Stimulated activated CD4-positive, alpha-beta T cell treated with anti-CD3 and anti-CD28 coated beads, Interleukin-15, amount 100 ng/mL, for 24 hours (primary cell): ENCODE measurements at regions not wholly inside any gene's neighbourhood (a gene's known extent, or its start where the extent isn't known, plus 50 kb on each side); places are given as distances from the start of the nearest gene placed in this dataset.

Experiments
- DNase-seq: peaks from one replicate; pipeline ENCODE4 v3.0.0-alpha.2; 2020

DNA sequence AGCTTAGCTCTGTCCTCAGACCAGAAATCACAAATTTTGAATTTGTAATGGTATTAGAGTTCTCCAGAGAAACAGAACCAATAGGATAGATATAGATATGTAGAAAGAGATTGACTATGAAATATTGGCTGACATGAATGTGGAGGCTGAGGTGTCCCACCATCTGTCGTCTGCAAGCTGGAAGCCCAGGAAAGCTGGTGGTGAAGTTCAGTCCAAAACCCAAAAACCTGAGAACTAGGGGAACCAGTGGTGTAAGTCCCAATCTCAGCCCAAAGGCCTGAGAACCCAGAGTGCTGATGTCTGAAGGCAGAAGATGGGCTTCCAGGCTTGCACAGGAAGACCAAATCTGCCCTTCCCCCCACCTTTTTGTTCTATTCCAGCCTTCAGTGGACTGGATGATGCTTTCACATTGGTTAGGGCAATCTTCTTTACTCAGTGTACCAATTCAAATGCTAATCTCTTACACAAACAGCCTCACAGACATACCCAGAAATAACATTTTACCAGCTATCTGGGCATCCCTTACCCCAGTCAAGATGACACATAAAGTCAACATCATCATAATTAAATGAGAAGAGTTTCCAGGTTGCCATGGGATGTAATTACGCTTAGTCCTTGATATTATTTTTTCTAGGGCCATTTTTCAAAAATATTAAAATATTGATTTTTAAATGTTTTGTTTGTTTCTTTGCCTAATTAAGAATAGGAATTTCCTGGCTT is 570.8 kb downstream of the UTRN start:
- no peak for DNase-seq

GRCh38 chr6:144856622-144857021 is 571.5 kb downstream of the UTRN start:
- no peak for DNase-seq

GRCh38 chr6:144857086-144857485 is 572.0 kb downstream of the UTRN start:
- no peak for DNase-seq

GRCh38 chr6:144862769-144863168 is 577.6 kb downstream of the UTRN start:
- no peak for DNase-seq

DNA sequence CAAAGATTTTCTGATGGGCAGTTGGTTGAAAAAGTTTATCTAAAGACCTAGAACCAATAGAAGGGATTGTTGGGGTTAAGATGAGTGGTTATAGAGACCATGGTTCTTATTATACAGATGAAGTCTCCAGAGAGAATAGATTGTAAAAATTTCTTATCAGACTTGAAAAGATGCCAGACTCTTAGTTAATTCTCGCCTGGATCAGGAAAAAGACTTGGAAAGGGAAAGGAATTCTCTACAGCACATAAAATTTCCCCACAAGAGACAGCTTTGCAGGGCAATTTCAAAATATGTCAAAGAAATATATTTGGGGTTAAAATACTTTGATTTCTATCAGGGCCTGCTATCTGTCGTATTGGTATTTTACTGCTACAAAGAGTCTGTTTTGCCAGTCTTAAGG is 582.6 kb downstream of the UTRN start:
- no peak for DNase-seq

GRCh38 chr6:144870782-144871181 is 585.6 kb downstream of the UTRN start:
- no peak for DNase-seq

- DNase-seq = no peak
These were observed 588.7 kb downstream of the UTRN start for GRCh38 chr6:144873623-144874378.

DNA sequence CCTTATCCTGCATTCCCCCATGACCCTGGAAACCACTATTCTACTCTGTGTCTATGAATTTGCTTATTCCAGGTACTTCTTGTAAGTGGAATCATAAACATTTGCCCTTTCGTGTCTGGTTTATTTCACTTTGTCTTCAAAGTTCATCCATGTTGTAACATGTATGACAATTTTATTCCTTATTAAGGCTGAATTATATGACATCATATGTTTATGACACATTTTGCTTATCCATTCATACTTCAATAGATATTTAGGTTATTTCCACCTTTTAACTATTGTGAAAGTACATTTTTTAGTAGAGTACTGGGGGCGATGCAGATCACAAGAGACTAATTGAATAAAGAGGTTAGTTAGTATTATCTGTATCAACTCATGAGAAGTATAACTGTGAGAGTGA is 591.6 kb downstream of the UTRN start:
- no peak for DNase-seq

- DNase-seq = no peak
These were observed 592.0 kb downstream of the UTRN start for GRCh38 chr6:144877118-144877517.

GRCh38 chr6:144878577-144878976 is 593.4 kb downstream of the UTRN start:
- no peak for DNase-seq

- no peak for DNase-seq
These were observed 594.3 kb downstream of the UTRN start for GRCh38 chr6:144879436-144879835.

DNA sequence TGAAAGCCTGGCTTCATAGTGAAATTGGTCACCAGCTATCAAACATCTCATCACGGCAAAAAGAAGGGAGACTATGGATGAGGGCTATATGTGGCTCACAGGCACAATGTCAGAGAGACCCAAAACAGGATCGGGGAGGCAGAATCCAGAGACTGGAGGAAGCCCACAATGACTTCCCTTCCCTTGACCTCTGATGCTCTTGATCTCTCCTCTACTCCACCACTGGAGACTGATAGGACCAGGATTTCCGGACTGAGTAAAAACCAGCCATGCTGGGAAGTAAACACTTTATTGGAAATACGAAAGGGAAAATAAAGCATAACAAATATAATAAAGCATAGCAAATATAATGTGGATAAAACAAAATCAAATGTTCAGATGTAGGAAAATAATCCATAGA is 597.3 kb downstream of the UTRN start:
- no peak for DNase-seq

DNA sequence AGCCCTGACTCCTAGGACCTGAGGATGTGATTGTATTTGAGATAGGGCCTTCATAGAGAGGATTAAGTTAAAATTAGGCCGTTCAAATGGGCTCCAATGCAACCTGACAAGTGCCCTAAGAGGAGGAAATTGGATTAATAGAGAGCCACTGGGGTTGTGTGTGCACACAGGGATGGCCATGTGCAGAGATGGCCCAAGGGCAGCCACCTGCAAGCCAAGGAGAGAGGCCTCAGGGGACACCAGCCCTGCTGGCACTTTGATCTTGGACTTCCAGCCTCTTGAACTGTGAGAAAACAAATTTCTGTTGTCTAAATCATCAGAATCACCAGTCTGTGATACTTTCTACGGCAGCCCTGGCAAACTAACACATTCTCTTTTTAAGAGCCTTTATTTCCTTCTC is 598.8 kb downstream of the UTRN start:
- DNase-seq = no peak

- no peak for DNase-seq
These were observed 600.7 kb downstream of the UTRN start for GRCh38 chr6:144885817-144886216.

- DNase-seq = no peak
These were observed 601.5 kb downstream of the UTRN start for GRCh38 chr6:144886682-144887081.

GRCh38 chr6:144888621-144889020 is 603.5 kb downstream of the UTRN start:
- DNase-seq = no peak

DNA sequence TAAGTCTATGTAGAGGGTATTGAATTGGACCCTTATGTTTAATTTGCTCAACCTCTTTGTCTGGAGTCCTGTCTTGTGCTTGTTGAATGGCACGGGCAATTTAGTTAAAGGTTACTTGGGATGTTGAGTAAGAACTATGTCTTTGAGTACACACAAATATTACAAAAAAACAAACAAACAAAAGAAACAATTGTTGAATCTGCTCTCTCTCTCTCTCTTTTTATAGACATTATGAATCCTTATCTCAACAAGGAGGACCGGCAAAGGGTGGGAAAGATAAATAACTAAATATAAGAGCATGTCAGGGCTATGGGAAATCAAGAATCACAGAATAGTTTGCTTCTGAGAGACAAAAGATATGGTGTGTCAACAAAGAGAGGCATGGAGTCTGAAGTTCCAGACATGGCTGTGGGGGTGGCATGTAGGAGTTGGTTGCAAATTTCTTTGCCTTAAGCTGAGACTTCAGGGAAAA is 608.6 kb downstream of the UTRN start:
- no peak for DNase-seq

GRCh38 chr6:144894240-144894639 is 609.1 kb downstream of the UTRN start:
- DNase-seq = no peak

- no peak for DNase-seq
These were observed 610.5 kb downstream of the UTRN start for GRCh38 chr6:144895313-144896278.

GRCh38 chr6:144896289-144896688 is 611.2 kb downstream of the UTRN start:
- DNase-seq = no peak

GRCh38 chr6:144896871-144897270 is 611.7 kb downstream of the UTRN start:
- DNase-seq = no peak

DNA sequence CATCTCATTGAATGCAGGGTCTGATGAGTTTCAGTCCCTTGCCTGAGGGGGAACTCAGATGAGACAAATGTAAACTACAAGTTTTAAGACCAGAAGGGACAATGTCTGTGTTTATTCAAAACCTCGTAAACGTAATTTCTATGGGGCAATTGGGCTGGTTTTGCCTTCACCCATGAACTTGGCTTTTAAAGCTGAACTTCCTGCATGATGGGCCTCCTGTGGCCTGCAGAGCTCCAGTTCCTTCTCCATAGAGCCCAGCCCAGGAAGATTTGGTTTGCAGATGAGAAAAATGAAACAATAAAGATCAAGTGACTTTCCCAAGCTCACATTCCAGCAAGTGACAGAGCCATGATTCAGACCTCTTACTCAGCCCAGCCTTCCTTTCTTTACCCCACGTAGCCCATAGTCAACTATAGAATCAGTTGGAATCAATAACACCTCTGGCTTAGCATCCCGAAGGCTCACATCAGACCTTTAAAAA is 612.3 kb downstream of the UTRN start:
- no peak for DNase-seq

- no peak for DNase-seq
These were observed 613.0 kb downstream of the UTRN start for GRCh38 chr6:144898052-144898689.
